ENCODE measurements at regions not wholly inside any gene's neighbourhood (a gene's known extent, or its start where the extent isn't known, plus 50 kb on each side); places are given as distances from the start of the nearest gene placed in this dataset.

GRCh38 chr5:172567843-172568242 is 73.2 kb upstream of the NEURL1B start:
- no peak overlapping the region for H3K4me2 ChIP-seq (ENCODE audit: low read depth, low read length)
- no peaks in the 10 kb centered on the region; the same call in 1 of the 2 replicates for H3K27me3 ChIP-seq (replicated peaks; ENCODE audit: insufficient read depth, low read length)
- no peaks in the 10 kb centered on the region for H3K79me2 ChIP-seq (ENCODE audit: low read length)
- no peaks in the 10 kb centered on the region for H4K20me1 ChIP-seq (ENCODE audit: insufficient read depth, low read length)
- no peaks in the 10 kb centered on the region for H3F3A ChIP-seq (ENCODE audit: insufficient read depth, low read length)
- TF ChIP-seq, protein P1, sequence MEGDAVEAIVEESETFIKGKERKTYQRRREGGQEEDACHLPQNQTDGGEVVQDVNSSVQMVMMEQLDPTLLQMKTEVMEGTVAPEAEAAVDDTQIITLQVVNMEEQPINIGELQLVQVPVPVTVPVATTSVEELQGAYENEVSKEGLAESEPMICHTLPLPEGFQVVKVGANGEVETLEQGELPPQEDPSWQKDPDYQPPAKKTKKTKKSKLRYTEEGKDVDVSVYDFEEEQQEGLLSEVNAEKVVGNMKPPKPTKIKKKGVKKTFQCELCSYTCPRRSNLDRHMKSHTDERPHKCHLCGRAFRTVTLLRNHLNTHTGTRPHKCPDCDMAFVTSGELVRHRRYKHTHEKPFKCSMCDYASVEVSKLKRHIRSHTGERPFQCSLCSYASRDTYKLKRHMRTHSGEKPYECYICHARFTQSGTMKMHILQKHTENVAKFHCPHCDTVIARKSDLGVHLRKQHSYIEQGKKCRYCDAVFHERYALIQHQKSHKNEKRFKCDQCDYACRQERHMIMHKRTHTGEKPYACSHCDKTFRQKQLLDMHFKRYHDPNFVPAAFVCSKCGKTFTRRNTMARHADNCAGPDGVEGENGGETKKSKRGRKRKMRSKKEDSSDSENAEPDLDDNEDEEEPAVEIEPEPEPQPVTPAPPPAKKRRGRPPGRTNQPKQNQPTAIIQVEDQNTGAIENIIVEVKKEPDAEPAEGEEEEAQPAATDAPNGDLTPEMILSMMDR (IDR thresholded peaks at IDR 0.05; ENCODE audit: low read length) = no peak
- TF ChIP-seq EZH2phosphoT487 (IDR thresholded peaks at IDR 0.05; ENCODE audit: low read length) (no peak), EZH2 (optimal IDR thresholded peaks at IDR 0.05; ENCODE audit: low read depth, low read length) (no peak)
- H2AFZ ChIP-seq (ENCODE audit: low read length) = no peak overlapping the region
- no peaks in the 10 kb centered on the region for H3K9me3 ChIP-seq (replicated peaks; ENCODE audit: insufficient read depth, low read length)
- H3K9ac ChIP-seq (ENCODE audit: low read length) = no peak overlapping the region
- no peak overlapping the region for H3K4me3 ChIP-seq (ENCODE audit: low read length)
- no peaks in the 10 kb centered on the region for H3K4me1 ChIP-seq (ENCODE audit: low read length)
- no peaks in the 10 kb centered on the region for H3K9me2 ChIP-seq (replicated peaks; ENCODE audit: insufficient read depth, low read length)
- H3K36me3 ChIP-seq (replicated peaks; ENCODE audit: insufficient read depth, low read length) = no peaks in the 10 kb centered on the region
- H3K27ac ChIP-seq (ENCODE audit: low read length) = no peak overlapping the region
- no peak for DNase-seq

DNA sequence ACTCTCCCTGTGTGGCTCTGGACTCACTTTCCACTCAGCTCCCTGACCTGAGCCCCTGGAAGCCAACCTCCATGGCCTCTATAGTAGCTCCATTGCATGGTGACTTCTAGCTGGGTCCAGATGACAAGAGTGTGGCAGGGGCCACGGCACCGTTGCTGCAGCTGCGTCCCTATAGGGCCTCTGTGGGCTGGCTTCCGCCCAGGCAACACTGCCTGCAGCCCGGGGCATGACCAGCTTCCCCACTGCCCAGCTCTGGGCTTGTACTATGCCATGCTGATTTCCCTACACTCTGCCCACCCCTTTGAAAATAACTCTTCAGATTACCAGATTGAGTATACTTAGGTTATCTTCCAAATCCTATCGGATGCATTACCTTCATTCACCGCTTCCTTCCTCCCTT is 73.8 kb upstream of the NEURL1B start:
- Histone ChIP-seq H3K79me2 (ENCODE audit: low read length) (no peaks in the 10 kb centered on the region), H3K27ac (ENCODE audit: low read length) (no peak overlapping the region), H3K36me3 (replicated peaks; ENCODE audit: insufficient read depth, low read length) (no peaks in the 10 kb centered on the region), H3K4me3 (ENCODE audit: low read length) (no peak overlapping the region), H2AFZ (ENCODE audit: low read length) (no peak overlapping the region), H3F3A (ENCODE audit: insufficient read depth, low read length) (no peaks in the 10 kb centered on the region), H3K27me3 (replicated peaks; ENCODE audit: insufficient read depth, low read length) (no peaks in the 10 kb centered on the region; the same call in 1 of the 2 replicates), H4K20me1 (ENCODE audit: insufficient read depth, low read length) (no peaks in the 10 kb centered on the region), H3K4me1 (ENCODE audit: low read length) (no peaks in the 10 kb centered on the region), H3K9me3 (replicated peaks; ENCODE audit: insufficient read depth, low read length) (no peaks in the 10 kb centered on the region), H3K9me2 (replicated peaks; ENCODE audit: insufficient read depth, low read length) (no peaks in the 10 kb centered on the region), H3K4me2 (ENCODE audit: low read depth, low read length) (no peak overlapping the region), H3K9ac (ENCODE audit: low read length) (no peak overlapping the region)
- TF ChIP-seq, protein P1 (IDR thresholded peaks at IDR 0.05; ENCODE audit: low read length) = no peak
- no peak for DNase-seq

- Histone ChIP-seq H3K36me3 (replicated peaks; ENCODE audit: insufficient read depth, low read length) (no peaks in the 10 kb centered on the region), H3K4me2 (ENCODE audit: low read depth, low read length) (no peak overlapping the region), H3K9me2 (replicated peaks; ENCODE audit: insufficient read depth, low read length) (no peaks in the 10 kb centered on the region), H3K4me3 (ENCODE audit: low read length) (no peak overlapping the region), H3K9me3 (replicated peaks; ENCODE audit: insufficient read depth, low read length) (no peaks in the 10 kb centered on the region), H3F3A (ENCODE audit: insufficient read depth, low read length) (no peaks in the 10 kb centered on the region), H2AFZ (ENCODE audit: low read length) (no peak overlapping the region), H3K79me2 (ENCODE audit: low read length) (no peaks in the 10 kb centered on the region), H3K4me1 (ENCODE audit: low read length) (no peaks in the 10 kb centered on the region), H3K27me3 (replicated peaks; ENCODE audit: insufficient read depth, low read length) (no peaks in the 10 kb centered on the region; the same call in 1 of the 2 replicates), H3K9ac (ENCODE audit: low read length) (no peak overlapping the region), H3K27ac (ENCODE audit: low read length) (no peak overlapping the region), H4K20me1 (ENCODE audit: insufficient read depth, low read length) (no peaks in the 10 kb centered on the region)
- no peak for DNase-seq
- TF ChIP-seq EZH2phosphoT487 (IDR thresholded peaks at IDR 0.05; ENCODE audit: low read length) = no peak
Measured at GRCh38 chr5:172565931-172566665, 75.0 kb upstream of the NEURL1B start.

DNA sequence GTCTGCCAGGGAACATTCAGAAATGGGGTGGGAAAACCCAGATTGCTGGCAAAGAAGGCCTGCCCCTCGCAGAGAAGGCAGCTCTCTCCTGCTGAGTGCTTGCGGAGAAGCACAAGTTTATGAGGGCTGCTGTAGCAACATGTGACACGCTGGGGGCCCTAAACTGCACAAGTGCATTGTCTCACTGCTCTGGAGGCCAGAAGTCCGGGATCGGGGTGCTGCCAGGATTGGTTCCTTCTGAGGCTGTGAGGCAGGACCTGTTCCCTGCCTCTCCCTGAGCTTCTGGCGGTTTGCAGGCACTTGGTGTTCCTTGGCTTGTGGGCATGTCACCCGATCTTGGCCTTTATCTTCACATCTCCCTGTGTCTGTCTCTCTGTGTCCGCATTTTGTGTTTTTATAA is 75.6 kb upstream of the NEURL1B start:
- Histone ChIP-seq H3K4me3 (ENCODE audit: low read length) (no peak overlapping the region), H3K4me1 (ENCODE audit: low read length) (no peaks in the 10 kb centered on the region), H3K79me2 (ENCODE audit: low read length) (no peaks in the 10 kb centered on the region), H2AFZ (ENCODE audit: low read length) (no peak overlapping the region), H3F3A (ENCODE audit: insufficient read depth, low read length) (no peaks in the 10 kb centered on the region), H3K27me3 (replicated peaks; ENCODE audit: insufficient read depth, low read length) (no peaks in the 10 kb centered on the region; the same call in 1 of the 2 replicates), H3K9ac (ENCODE audit: low read length) (no peak overlapping the region), H4K20me1 (ENCODE audit: insufficient read depth, low read length) (no peaks in the 10 kb centered on the region), H3K27ac (ENCODE audit: low read length) (no peak overlapping the region), H3K36me3 (replicated peaks; ENCODE audit: insufficient read depth, low read length) (no peaks in the 10 kb centered on the region), H3K9me3 (replicated peaks; ENCODE audit: insufficient read depth, low read length) (no peaks in the 10 kb centered on the region), H3K4me2 (ENCODE audit: low read depth, low read length) (no peak overlapping the region), H3K9me2 (replicated peaks; ENCODE audit: insufficient read depth, low read length) (no peaks in the 10 kb centered on the region)
- no peak for DNase-seq
- TF ChIP-seq EZH2phosphoT487 (IDR thresholded peaks at IDR 0.05; ENCODE audit: low read length) (no peak), EZH2 (optimal IDR thresholded peaks at IDR 0.05; ENCODE audit: low read depth, low read length) (no peak)
- TF ChIP-seq, protein P1 (IDR thresholded peaks at IDR 0.05; ENCODE audit: low read length) = no peak
